ENCODE measurements at regions not wholly inside any gene's neighbourhood (a gene's known extent, or its start where the extent isn't known, plus 50 kb on each side); places are given as distances from the start of the nearest gene placed in this dataset.

- ChIA-PET CTCF (interaction anchor here (0.6 kb wide), 1 partner anchor 10 kb away, joined by 3 read pairs; no protein-coding TSS in a partner anchor), POLR2A (no interaction called here)
- H3K9me1 ChIP-seq (replicated peaks; ENCODE audit: control insufficient read depth, extremely low read depth, insufficient read depth, low read length), result no peaks in the 10 kb centered on the region
- no peaks in the 10 kb centered on the region for H4K20me1 ChIP-seq (replicated peaks; ENCODE audit: control insufficient read depth, extremely low read depth, insufficient read depth, low read length)
- no peaks in the 10 kb centered on the region for H3K36me3 ChIP-seq (ENCODE audit: control insufficient read depth in 2 of 2, extremely low read depth in 1 of 2, insufficient read depth in 2 of 2, low read length in 2 of 2)
- no TSS peak for BruUV-seq (replicated peaks)
- H3K4me2 ChIP-seq (ENCODE audit: insufficient read depth, low read length), result no peak overlapping the region
- dilution Hi-C loops (cut with MboI; ENCODE audit: extremely low pct_ligation_motif_present, low sequenced_read_pairs), result no loop called here
- no peaks in the 10 kb centered on the region for H3K79me2 ChIP-seq (ENCODE audit: control insufficient read depth, insufficient read depth, low read length)
- H3K9me3 ChIP-seq (replicated peaks; ENCODE audit: control insufficient read depth, insufficient read depth, low read length), result no peaks in the 10 kb centered on the region
- H3K9ac ChIP-seq (replicated peaks; ENCODE audit: extremely low read depth, insufficient read depth, low read length), result no peak overlapping the region
- H3K4me3 ChIP-seq (replicated peaks in 1 of 3; ENCODE audit: insufficient read depth in 1 of 3, low read depth in 1 of 3, low read length in 3 of 3), result no peak overlapping the region
- no peak for FAIRE-seq
- H3K27ac ChIP-seq (ENCODE audit: insufficient read depth, low read depth, low read length), result no peak overlapping the region
- intact Hi-C loops (cut with micrococcal nuclease), result no loop called here
- no peaks in the 10 kb centered on the region for H3K4me1 ChIP-seq (ENCODE audit: control insufficient read depth, extremely low read depth, insufficient read depth, low read length)
- no peak for DNase-seq (ENCODE audit: low read depth, low spot score)
- no peak for TF ChIP-seq POLR2AphosphoS5 (IDR thresholded peaks at IDR 0.05; ENCODE audit: insufficient read depth, low read depth, low read length)
- H3K27me3 ChIP-seq (ENCODE audit: control insufficient read depth in 2 of 2, insufficient read depth in 2 of 2, low read length in 2 of 2), result no peaks in the 10 kb centered on the region
- no peak overlapping the region for H2AFZ ChIP-seq (ENCODE audit: low read depth, low read length)
Measured at GRCh38 chr4:177201614-177202013, 108.1 kb upstream of the NEIL3 start.

GRCh38 chr4:177204126-177204525 lies 105.5 kb upstream of the NEIL3 start:
- H3K9ac ChIP-seq (replicated peaks; ENCODE audit: extremely low read depth, insufficient read depth, low read length), result no peak overlapping the region
- no peaks in the 10 kb centered on the region for H3K27me3 ChIP-seq (ENCODE audit: control insufficient read depth in 2 of 2, insufficient read depth in 2 of 2, low read length in 2 of 2)
- no peaks in the 10 kb centered on the region for H3K4me1 ChIP-seq (ENCODE audit: control insufficient read depth, extremely low read depth, insufficient read depth, low read length)
- H3K36me3 ChIP-seq (ENCODE audit: control insufficient read depth in 2 of 2, extremely low read depth in 1 of 2, insufficient read depth in 2 of 2, low read length in 2 of 2), result no peaks in the 10 kb centered on the region
- ChIA-PET POLR2A (no interaction called here), CTCF (interaction anchor here (0.8 kb wide), 1 partner anchor 15 kb away, joined by 4 read pairs; no protein-coding TSS in a partner anchor)
- dilution Hi-C loops (cut with MboI; ENCODE audit: extremely low pct_ligation_motif_present, low sequenced_read_pairs) (no loop called here), intact Hi-C loops (cut with micrococcal nuclease) (no loop called here)
- no peak for FAIRE-seq
- no peak overlapping the region for H3K4me3 ChIP-seq (replicated peaks in 1 of 3; ENCODE audit: insufficient read depth in 1 of 3, low read depth in 1 of 3, low read length in 3 of 3)
- no peak for DNase-seq (ENCODE audit: low read depth, low spot score)
- H3K27ac ChIP-seq (ENCODE audit: insufficient read depth, low read depth, low read length), result no peak overlapping the region
- H3K9me3 ChIP-seq (replicated peaks; ENCODE audit: control insufficient read depth, insufficient read depth, low read length), result no peaks in the 10 kb centered on the region
- H3K9me1 ChIP-seq (replicated peaks; ENCODE audit: control insufficient read depth, extremely low read depth, insufficient read depth, low read length), result no peaks in the 10 kb centered on the region
- no peak for TF ChIP-seq JUN (IDR thresholded peaks at IDR 0.05; ENCODE audit: borderline replicate concordance, insufficient read depth, insufficient read length, low read depth)
- no peak for TF ChIP-seq EZH2 (IDR thresholded peaks at IDR 0.05; ENCODE audit: borderline replicate concordance, low read depth, low read length, severe bottlenecking)
- no peak for TF ChIP-seq MYC (IDR thresholded peaks at IDR 0.05; ENCODE audit: low read depth, low read length)
- no peak for TF ChIP-seq CTCF (IDR thresholded peaks at IDR 0.05; ENCODE audit: extremely low read depth in 1 of 2, insufficient read depth in 1 of 2, low read depth in 1 of 2, low read length in 2 of 2)
- no peak for TF ChIP-seq POLR2AphosphoS5 (IDR thresholded peaks at IDR 0.05; ENCODE audit: insufficient read depth, low read depth, low read length)
- TF ChIP-seq POLR2A (IDR thresholded peaks at IDR 0.05; ENCODE audit: low read depth, low read length), result no peak
- TF ChIP-seq MAX (IDR thresholded peaks at IDR 0.05; ENCODE audit: insufficient read depth, insufficient read length), result no peak
- TF ChIP-seq GATA2 (IDR thresholded peaks at IDR 0.05; ENCODE audit: insufficient read depth, insufficient read length, low read depth, low read length), result no peak
- TF ChIP-seq FOS (IDR thresholded peaks at IDR 0.05; ENCODE audit: borderline replicate concordance, insufficient read depth, low read length), result no peak
- BruUV-seq (replicated peaks), result no TSS peak
- H3K4me2 ChIP-seq (ENCODE audit: insufficient read depth, low read length), result no peak overlapping the region
- H2AFZ ChIP-seq (ENCODE audit: low read depth, low read length), result no peak overlapping the region
- H3K79me2 ChIP-seq (ENCODE audit: control insufficient read depth, insufficient read depth, low read length), result no peaks in the 10 kb centered on the region
- H4K20me1 ChIP-seq (replicated peaks; ENCODE audit: control insufficient read depth, extremely low read depth, insufficient read depth, low read length), result no peaks in the 10 kb centered on the region
